ENCODE measurements at regions not wholly inside any gene's neighbourhood (a gene's known extent, or its start where the extent isn't known, plus 50 kb on each side); places are given as distances from the start of the nearest gene placed in this dataset.

DNA sequence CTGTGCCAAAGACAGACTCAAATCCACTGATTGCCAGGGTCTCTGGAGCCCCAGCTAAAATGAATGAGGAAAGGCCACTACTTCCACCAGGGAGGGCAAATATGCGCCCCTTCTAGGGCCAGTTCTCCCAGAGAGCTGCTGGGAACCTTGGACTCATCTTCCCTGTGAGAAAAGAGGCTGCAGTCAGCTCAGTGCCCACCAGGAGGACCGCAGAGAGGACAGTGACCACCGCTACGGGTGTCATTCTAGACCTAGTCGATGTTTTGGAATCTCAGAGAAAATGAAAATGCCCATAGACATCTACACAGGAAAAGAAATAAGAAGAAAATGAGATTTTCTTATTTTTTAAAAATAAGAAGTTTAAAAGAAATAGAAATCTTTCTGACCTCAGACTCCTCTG lies 235.1 kb downstream of the UQCRFS1 start:
- CTCF ChIA-PET, result no interaction called here
- no peaks in the 10 kb centered on the region for H3K27me3 Mint-ChIP-seq

DNA sequence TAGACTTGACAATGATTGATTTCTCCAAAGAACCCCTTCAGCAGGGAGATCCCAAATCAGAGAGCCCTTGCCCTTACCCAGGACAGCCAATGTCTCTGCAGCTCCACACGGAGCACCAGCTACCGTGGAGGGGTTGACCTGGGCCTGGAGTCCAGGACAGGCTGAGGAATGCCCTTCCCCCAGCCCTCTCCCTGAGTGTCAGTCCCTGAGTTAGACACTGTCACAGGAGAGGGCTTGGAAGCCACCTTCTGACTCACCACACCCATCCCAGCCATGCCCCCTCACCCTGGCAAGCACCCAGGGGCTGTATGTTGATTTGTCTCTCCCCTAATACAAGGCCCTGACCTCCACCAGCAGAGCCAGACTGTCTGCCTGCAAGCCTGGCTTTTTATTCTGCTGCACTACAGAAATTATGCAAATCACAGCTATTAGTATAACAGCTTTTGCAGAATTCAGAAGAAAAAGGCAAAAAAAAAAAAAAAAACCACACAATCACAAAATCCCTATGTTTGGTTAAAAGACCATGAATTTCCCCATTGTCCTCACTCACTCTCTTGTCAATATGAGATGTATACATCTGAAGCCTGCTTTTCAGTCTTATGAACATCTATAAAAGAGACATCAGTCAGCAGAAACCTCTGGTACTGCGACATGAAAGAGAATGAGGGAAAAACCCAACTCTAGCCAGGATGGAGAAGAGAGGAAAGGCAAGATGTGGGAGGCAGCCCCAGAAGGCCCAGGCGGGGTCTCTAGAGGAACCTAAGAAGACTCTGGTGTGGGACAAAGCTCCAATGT lies 240.7 kb downstream of the UQCRFS1 start:
- TF ChIP-seq, protein P1, sequence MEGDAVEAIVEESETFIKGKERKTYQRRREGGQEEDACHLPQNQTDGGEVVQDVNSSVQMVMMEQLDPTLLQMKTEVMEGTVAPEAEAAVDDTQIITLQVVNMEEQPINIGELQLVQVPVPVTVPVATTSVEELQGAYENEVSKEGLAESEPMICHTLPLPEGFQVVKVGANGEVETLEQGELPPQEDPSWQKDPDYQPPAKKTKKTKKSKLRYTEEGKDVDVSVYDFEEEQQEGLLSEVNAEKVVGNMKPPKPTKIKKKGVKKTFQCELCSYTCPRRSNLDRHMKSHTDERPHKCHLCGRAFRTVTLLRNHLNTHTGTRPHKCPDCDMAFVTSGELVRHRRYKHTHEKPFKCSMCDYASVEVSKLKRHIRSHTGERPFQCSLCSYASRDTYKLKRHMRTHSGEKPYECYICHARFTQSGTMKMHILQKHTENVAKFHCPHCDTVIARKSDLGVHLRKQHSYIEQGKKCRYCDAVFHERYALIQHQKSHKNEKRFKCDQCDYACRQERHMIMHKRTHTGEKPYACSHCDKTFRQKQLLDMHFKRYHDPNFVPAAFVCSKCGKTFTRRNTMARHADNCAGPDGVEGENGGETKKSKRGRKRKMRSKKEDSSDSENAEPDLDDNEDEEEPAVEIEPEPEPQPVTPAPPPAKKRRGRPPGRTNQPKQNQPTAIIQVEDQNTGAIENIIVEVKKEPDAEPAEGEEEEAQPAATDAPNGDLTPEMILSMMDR (IDR thresholded peaks at IDR 0.05), result no peak
- H3K27ac Mint-ChIP-seq, result no peak overlapping the region
- no peak overlapping the region for H3K4me3 Mint-ChIP-seq
- no peaks in the 10 kb centered on the region for H3K27me3 Mint-ChIP-seq
- no peak for ATAC-seq (ENCODE audit: low read depth)
- no peak for DNase-seq
- intact Hi-C loops (cut with micrococcal nuclease), result no loop called here
- no peaks in the 10 kb centered on the region for H3K36me3 Mint-ChIP-seq (ENCODE audit: low read depth)
- H3K9me3 Mint-ChIP-seq, result no peaks in the 10 kb centered on the region
- ChIA-PET POLR2A (no interaction called here), CTCF (no interaction called here)
- H3K4me1 Mint-ChIP-seq, result no peaks in the 10 kb centered on the region

More for the DNA sequence above, 235.1 kb downstream of the UQCRFS1 start:
- Mint-ChIP-seq H3K27ac (no peak overlapping the region), H3K36me3 (ENCODE audit: low read depth) (no peaks in the 10 kb centered on the region), H3K4me3 (no peak overlapping the region), H3K4me1 (no peaks in the 10 kb centered on the region), H3K9me3 (no peaks in the 10 kb centered on the region)
- ATAC-seq (ENCODE audit: low read depth), result no peak
- TF ChIP-seq, protein P1 (IDR thresholded peaks at IDR 0.05), result no peak
- intact Hi-C loops (cut with micrococcal nuclease), result no loop called here
- POLR2A ChIA-PET, result no interaction called here
- no peak for DNase-seq

DNA sequence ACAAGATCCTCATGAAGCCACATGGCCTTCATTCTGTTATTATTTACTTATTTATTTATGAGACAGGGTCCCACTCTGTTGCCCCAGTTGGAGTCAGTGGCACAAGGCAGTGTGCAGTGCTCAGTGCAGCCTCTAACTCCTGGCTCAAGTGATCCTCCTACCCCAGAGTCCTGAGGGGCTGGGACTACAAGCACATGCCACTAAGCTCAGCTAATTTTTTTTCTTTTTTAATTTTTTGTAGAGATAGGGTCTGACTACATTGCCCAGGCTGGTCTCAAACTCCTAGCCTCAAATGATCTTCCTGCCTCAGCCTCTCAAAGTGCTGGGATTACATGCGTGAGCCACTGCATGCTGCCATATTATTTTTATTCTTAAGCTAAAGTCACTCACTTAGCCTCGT lies 241.4 kb downstream of the UQCRFS1 start:
- TF ChIP-seq, protein P1 (IDR thresholded peaks at IDR 0.05), result no peak
- intact Hi-C loops (cut with micrococcal nuclease), result no loop called here
- Mint-ChIP-seq H3K27me3 (no peaks in the 10 kb centered on the region), H3K4me1 (no peaks in the 10 kb centered on the region), H3K4me3 (no peak overlapping the region), H3K36me3 (ENCODE audit: low read depth) (no peaks in the 10 kb centered on the region), H3K27ac (no peak overlapping the region), H3K9me3 (no peaks in the 10 kb centered on the region)
- DNase-seq (no peak), ATAC-seq (ENCODE audit: low read depth) (no peak)
- ChIA-PET POLR2A (no interaction called here), CTCF (no interaction called here)

DNA sequence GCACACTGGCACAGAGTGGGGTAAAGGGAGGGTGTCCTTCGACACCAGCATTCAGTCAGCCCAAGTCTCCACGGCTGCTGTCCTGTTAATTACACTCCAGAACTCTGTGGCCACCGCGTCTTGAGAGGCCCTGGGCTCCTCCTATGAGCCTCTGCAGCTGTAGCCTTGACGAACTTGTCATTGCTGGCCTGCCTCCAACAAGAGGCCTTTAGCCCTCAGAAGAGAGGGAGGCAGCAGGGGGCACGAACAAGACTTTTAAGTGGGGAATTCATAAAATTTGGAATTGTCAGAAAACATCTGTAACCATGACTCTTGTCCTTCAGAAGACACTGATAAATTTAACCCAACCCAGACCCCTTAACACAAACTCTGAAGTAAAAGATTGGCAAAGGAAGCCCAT lies 241.9 kb downstream of the UQCRFS1 start:
- H3K27me3 Mint-ChIP-seq, result no peaks in the 10 kb centered on the region
- TF ChIP-seq, protein P1 (IDR thresholded peaks at IDR 0.05), result no peak
- no peak overlapping the region for H3K4me3 Mint-ChIP-seq
- no peak overlapping the region for H3K27ac Mint-ChIP-seq
- H3K4me1 Mint-ChIP-seq, result no peaks in the 10 kb centered on the region
- ATAC-seq (ENCODE audit: low read depth) (no peak), DNase-seq (no peak)
- H3K9me3 Mint-ChIP-seq, result no peaks in the 10 kb centered on the region
- intact Hi-C loops (cut with micrococcal nuclease), result no loop called here
- POLR2A ChIA-PET, result no interaction called here
- H3K36me3 Mint-ChIP-seq (ENCODE audit: low read depth), result no peaks in the 10 kb centered on the region
- CTCF ChIA-PET, result no interaction called here

DNA sequence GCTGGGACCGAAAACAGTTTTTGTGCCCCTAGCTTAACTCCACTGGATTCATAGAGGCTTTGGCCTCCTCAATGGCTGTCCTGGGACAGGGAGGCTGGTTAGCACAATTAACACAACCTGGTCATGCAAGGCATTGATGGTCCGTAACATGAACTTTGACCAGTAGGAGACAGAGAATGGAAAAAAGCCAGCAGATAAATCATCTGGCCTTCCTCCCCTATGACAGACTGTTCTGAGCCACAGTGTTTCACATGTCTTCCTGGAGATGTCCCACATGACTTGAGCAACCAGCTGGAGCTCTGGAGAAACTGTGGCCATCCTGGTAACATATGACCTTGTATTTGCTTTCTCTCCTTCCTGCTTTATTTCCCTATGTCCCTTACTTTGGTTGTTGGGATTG lies 244.2 kb downstream of the UQCRFS1 start:
- H3K4me1 Mint-ChIP-seq, result no peaks in the 10 kb centered on the region
- no peak overlapping the region for H3K4me3 Mint-ChIP-seq
- no peaks in the 10 kb centered on the region for H3K9me3 Mint-ChIP-seq
- ChIA-PET CTCF (no interaction called here), POLR2A (no interaction called here)
- no peaks in the 10 kb centered on the region for H3K36me3 Mint-ChIP-seq (ENCODE audit: low read depth)
- intact Hi-C loops (cut with micrococcal nuclease), result no loop called here
- TF ChIP-seq, protein P1 (IDR thresholded peaks at IDR 0.05), result no peak
- H3K27ac Mint-ChIP-seq, result no peak overlapping the region
- DNase-seq, result no peak
- no peaks in the 10 kb centered on the region for H3K27me3 Mint-ChIP-seq
- ATAC-seq (ENCODE audit: low read depth), result no peak
